GM19324 (cell line): ENCODE measurements at regions not wholly inside any gene's neighbourhood (a gene's known extent, or its start where the extent isn't known, plus 50 kb on each side); places are given as distances from the start of the nearest gene placed in this dataset.

ENCODE experiments used
- ATAC-seq: cut with Tn5 transposase; IDR thresholded peaks from one replicate; pipeline ENCODE4 v1.9.1; 2021; ENCODE audit warnings: mild to moderate bottlenecking, moderate library complexity; ENCODE audit not compliant: unreplicated experiment, low FRiP score

DNA sequence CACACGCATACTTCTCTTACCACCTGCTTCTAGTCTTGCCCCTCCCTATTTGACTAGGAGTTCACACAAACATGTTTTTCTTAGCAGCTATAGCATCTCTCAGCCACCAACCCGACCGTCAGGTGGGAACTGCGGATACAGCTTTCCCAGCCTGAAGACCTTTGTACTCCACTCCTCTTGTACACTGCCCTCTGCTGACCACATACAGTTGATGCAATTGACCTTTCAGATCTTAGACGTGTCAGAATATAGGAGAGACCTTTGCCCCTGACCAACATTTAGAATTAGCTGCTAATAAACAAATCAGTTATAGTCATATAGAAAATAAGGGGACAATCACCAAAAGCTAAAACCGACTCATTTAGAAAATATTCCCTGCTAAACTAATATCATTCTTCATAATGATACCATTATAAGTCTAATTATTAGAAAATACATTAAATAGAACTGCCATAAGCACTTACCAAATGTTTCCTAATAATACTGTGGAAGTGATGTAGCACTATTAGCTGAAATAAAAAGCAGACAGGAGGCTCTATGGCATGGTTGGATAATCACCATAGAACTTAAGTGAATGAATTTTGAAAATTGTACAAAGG lies 208.4 kb downstream of the RAD51AP2 start:
- ATAC-seq = peak; percentile 74

DNA sequence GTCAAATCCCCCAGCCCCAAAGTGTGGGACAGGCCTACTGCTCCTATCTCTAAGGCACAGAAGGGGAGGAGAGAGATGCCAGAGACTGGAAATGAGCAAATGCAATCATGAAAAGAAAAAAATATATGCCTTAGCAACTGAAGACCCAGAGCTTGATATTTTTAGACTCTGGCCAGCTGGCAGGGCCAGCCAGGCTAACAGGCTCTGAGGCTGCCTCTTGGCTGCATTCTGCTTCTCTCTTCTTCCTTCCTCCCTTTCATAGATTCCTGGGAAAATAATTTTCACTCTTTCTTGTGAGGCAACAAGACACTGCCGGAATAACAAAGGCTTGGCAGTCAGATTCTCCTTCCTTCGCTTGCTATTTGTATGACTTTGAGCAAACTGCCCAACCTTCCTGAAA lies 209.1 kb downstream of the RAD51AP2 start:
- no peak for ATAC-seq

DNA sequence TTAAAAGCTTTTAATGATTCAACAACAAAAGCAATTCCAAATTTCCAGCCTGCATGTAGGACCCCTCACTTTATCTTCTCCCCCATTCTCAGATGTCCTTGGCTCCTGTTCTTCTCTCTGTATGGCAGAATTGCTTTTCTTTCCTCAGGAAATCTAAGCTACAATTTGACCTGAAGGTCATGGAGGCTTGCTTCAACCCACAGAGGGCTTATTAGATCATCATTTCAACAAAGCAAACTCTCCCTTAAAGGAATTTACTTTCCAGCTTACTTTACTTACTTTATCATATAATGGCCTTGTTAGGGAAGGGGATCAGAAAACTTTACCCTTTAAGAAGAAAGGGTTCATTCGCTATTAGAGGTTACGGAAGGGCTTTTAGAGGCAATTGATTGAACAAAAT lies 211.5 kb downstream of the RAD51AP2 start:
- ATAC-seq = no peak

DNA sequence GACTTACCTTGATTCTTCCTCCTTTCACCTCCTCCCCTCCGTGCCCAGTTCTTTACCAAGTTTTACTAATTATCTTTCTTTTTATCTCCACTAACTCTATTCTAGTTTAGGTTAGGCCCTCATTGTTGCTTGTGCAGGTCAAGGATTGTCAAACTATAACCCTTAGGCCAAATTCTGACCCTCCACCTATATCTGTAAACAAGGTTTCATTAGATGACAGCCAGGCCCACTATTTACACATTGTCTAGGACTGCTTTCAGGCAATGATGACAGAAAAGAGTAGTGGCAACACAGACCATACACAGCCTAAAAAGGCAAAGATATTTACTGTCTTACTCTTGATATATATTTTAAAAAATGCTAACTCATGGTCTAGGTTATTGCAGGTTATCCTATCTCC lies 212.0 kb downstream of the RAD51AP2 start:
- no peak for ATAC-seq

DNA sequence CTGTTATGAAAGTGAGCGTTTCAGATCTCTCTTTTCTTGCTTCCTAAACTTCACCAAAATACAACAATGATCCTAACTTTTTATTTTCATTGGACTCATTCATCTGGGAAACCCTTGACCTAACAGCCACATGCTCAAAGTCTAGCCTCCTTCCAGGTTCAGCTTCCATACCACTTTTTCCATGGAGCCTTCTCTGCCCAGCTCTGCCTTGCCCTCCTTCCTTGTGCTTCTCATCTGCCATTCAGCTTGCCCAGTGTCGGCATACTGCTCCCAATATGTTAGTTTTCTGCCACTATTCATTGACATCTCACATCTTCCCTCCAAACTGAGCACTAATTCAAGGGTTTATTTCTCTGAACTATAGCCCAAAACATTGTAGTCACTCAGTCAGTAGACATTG lies 214.7 kb downstream of the RAD51AP2 start:
- no peak for ATAC-seq

DNA sequence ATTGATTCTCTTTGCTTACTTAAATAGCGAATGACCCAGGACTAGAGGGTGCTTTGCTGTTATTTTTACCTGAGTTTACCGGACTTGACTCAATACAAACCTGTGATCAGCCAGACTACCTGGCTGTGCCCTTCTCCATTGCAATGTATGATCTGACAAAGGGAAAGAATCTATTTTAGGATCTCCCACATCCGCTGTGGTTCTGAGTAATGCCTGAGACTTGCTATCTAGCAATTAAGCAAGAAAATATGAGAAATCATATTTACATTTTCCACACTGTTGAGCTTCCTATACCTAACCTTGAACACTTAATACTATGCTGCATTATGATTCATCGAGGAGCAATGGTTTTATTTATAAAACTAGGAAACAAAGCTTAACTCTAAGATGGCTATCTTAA lies 215.2 kb downstream of the RAD51AP2 start:
- ATAC-seq = no peak

DNA sequence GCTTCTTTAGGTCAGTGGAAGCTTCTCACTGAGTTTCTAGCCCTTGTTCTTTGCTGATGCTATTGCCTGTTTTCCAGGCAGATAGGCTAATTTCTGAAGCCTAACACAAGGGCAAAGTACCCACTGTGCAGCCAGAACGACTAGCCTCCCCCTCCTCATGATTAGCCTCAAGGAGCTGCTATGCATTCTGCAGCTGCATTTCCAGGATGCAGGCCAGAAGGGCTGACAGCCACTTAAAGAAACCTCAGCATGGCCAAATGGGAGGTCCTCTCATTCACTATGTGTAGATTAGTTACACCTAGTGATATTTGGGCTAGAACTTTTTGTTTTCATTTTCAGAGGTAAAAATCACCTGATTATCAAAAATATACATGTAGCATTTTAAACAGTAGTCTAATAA lies 216.0 kb downstream of the RAD51AP2 start:
- no peak for ATAC-seq

DNA sequence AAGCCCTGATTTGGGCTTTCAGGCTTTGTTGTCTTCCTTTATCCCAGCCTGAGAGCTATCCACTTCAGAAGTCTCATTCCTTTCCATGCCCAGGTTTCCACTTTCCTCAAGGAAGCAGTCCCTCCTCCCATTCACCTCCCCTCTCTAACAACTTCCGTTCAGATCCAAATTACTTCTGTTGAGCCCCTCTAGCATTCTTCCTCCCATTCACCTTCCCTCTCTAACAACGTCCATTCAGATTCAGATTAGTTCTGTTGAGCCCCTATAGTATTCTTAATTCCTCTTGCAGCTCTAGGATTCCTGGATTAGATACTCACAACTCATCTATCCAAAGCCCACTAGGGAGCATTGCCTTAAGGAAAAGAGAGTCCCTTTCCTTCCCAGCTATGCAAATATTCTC lies 216.8 kb downstream of the RAD51AP2 start:
- no peak for ATAC-seq

DNA sequence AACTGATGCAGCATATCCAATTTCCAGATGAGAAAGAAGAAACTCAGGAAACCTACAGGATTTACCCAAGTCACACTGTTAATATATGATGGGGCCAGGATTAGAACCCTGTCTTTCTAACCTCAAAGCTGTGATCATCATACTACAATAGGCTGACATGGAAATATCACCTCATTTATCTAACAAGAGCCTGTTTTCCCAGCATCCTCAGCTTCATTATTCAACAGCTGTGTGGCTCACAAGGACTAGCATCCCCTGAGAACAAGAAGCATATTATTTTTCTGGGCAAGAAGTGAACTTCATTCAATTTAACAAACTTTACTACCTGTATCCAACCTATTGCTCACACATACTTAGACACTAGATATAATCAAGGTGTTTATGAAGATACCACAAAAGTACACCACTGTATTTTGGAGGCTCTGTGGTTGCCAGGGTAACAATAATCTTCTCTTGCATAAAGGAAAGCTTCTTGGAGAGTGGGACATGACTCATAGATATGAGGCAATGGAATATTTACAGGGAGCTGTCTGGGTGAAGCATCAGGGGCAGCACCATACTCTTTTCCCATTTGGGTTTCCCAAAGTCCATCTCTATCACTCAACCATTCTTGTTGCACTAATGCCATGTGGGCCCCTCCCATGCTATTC lies 218.2 kb downstream of the RAD51AP2 start:
- no peak for ATAC-seq

DNA sequence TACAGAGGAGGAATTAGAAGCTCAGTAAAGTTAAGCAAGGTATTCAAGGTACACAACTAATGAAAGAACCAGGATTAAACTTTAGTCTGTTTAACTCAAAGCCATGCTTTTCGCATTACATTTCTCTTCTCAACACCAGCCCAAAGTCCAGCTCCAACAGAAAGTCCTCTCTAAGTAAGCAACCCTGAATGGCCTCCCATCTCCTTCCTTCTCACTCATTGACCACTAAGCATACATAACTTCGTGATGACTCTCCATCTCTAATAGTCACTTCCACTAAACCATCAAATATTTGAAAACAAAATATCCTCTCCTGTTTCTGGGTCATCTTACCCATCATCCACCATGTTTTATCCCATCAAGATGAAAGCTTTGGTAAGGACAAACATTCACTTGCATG lies 219.8 kb downstream of the RAD51AP2 start:
- no peak for ATAC-seq

DNA sequence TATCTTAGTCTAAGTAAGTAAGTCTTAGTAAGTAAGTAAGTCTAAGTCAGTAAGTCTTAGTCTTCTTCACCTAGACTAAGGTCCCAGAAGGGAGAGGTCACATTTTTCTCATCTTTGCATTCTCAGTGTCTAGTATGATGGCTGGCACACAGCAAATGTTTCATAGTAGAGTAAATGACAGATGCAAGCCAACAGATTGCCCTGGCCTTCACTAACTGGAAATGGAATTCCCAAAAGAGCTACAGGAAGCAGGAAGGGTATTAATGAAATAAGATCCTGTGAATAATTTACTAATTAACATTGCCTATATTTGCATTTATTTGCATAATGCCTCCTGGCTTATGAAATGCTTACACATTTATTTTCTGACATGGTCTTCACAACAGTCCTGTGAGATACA lies 221.6 kb downstream of the RAD51AP2 start:
- no peak for ATAC-seq

DNA sequence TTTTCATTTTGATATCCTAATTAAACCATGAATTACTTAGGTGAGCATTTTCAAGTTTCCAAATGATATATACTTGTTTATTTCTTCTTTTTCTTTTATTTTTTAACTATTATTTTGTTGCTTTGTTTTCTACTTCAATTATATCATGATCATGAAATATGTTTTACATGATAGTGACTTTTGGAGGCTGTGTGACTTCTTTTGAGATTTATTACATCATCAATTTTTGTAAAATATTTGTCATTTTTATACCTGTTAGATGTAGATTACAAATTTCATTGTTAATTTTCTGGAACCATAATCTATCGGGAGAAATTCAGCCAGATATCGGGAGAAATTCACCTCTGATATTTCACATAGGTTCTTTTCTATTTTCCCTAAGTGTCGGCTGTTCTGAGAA lies 228.6 kb downstream of the RAD51AP2 start:
- no peak for ATAC-seq

DNA sequence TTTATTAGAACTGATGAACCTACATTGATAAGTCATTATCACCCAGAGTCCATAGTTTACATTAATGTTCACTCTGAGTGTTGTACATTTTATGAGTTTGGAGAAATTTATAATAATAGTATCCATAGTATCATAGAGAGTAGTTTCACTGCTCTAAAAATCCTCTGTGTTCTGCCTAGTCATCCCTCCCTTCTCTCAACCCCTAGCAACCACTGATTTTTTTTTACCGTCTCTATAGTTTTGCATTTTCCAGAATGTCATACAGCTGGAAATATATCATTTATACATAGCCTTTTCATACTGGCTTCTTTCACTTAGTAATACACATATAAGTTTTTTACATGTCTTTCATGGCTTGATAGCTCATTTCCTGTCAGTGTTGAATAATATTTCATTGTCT lies 231.1 kb downstream of the RAD51AP2 start:
- ATAC-seq = no peak

DNA sequence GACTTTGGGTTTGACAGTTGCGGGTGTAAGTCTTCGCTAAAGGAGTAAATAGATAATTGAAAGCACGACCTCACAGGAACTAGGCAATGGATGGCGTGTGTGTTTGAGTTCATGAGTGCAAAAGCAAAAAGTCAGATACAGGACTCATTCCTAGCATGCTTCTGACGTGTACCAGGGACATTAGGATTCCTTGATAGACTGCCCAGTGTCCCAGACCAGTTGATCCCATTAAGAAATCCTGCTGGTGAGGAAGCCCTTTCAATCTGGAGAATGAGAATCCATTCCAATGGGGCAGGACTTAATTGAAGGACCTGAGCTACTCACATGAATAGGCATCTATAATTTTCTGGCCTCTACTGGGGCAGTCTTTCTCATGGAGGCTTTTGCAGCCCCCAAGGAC lies 235.4 kb downstream of the RAD51AP2 start:
- ATAC-seq = no peak

DNA sequence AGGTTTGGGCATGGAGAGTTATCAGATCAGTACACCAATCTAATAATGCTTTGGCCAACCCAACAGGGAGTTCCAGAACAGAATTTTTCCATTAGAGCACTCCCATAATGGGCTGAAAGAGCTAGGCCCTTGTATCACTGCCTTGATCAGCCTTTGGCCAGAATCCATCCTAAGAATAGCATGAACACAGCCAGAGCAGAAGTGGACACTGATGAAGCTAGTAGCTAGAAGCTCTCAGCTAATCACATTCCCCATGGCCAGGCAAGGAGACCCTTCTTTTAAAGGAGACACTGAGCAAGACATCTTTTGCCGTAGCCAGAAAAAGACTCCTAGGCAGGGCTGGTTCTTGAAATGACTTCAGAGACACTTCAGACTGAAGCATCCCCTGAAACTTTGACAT lies 236.0 kb downstream of the RAD51AP2 start:
- no peak for ATAC-seq

DNA sequence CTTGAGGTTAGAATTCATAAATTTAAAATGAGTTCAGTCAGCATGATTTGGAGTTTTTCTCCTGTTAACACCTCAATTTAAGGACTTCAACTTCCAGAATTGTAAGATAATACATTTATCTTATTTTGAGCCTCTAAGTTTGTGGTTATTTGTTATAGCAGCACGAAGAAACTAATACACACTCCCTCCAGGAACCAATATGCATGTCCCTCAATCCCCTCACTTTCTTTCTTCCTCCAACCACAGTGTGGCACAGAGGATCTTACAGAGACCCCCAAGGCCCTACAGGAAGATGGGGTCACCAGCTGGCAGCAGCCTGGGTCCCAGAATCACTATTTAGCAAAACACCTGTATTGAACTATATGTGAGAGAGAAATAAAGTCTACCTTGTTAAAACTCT lies 242.0 kb downstream of the RAD51AP2 start:
- ATAC-seq = no peak

DNA sequence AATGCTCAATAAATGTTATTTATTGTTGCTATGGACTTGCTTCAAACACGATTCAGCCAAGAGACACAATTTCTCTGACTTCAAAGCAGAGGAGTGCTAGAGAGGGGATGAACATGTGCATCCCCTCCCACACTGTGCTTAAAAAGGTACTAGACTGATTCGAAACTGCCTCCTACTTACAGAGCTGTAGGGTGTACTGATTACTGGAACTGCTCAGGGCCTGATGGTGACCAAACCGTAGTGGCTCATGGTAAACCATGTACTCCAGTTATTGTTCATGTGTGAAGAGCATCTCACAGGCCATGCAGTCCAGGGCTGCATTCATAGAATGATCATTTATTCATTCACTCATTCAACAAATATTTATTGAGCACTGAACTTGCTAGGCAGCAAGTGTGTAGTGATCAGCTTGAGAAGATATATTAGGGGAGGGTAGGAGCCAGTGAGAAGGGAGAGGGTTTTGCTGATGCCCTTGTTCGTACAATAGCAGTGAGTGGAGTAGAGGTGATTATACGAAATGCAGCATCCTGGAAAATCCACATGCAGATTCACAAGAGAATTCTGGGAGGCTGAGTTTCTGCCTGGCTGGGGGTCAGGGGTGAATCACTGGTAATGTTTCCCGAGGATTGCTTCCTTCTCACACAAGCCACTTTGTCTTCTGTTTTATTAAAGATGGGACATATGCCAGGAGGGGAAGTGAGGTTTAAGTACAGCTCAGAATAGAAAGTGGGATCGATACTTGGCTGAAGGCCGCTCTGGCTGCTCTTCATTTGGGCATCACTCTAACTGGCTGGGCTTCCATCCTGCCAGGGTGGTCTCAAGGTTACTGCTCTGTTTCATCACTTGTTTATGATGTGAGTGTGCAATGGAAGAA lies 245.4 kb downstream of the RAD51AP2 start:
- no peak for ATAC-seq

DNA sequence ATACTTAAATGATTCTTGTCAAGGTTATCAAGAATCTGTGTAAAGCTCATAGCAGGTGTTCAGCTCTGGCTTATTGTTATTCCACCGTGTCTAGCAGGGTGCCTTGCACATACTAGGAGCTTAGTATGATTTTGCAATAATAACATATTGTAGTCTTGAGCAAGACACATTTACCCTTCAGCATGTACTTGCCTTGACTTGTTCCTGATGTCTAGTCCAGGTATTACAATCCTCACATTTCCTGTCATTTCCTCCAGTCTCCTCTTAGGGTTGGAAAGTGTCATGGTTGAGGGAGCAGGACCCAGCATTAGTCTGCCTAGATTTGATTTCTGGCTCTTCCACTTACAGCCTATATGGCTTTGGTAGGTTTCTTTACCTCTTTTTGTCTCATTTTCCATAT lies 246.1 kb downstream of the RAD51AP2 start:
- no peak for ATAC-seq

DNA sequence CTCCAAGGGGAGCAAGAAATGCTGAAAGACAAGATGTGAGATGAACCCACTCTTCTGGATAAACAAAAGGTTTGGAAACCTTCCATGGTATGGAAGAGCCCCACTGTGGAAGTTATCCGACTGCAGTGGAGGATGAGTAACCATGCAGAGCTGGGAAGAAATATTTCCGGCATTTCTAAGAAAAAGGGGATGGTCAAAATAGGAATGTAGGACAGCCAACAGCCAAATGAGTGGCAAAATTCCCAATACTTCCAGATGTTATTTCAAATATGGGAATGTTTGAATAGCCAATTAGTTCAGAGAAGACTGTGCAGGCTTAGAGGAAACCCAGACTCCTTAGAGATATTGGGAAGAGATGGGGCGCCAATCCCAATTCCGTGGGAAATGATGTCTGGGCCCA lies 246.8 kb downstream of the RAD51AP2 start:
- no peak for ATAC-seq

DNA sequence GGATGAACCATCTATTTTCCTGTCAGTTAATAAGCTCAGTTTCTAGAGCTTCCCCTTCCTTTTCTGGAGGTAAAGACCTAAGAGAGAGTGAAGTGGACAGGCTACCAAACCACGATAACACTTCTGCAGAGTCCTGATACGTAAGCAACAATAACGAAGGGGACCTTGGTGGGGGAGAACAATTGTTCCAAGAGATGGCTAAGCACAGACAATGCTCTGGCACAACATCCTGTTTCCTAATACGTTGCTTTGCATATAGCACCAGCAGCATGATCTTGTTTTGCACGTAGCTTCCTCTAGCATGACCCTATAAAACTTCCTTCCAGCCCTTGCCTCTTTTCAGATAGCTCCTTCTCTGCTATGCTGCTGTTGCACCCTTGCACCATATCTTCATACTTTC lies 247.3 kb downstream of the RAD51AP2 start:
- ATAC-seq = peak; percentile 50

DNA sequence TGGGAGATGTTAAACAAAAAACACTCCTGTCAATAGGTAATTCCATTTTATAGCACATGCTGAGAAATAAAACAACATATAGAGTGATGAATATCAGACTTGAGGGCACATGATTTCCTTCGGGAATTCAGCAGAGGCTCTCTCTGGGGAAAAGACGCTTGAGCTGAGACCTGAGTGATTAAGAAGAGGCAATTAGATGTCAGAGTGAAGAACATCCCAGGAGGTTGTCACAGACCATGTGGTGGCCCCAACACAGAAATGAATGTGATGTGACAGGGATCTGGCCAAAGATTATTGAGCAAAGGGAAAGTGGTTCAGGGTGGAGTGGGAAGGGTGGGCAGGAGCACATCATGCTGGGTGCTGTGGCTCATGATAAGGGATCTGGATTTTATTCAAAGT lies 254.7 kb downstream of the RAD51AP2 start:
- ATAC-seq = no peak
